ENCODE measurements at regions not wholly inside any gene's neighbourhood (a gene's known extent, or its start where the extent isn't known, plus 50 kb on each side); places are given as distances from the start of the nearest gene placed in this dataset.

GRCh38 chr3:5428607-5429516 is 241.4 kb downstream of the EDEM1 start:
- DNase-seq (ENCODE audit: low read depth, low spot score), result no peak

GRCh38 chr3:5429517-5429890 is 242.0 kb downstream of the EDEM1 start:
- no peak for DNase-seq (ENCODE audit: low read depth, low spot score)

DNA sequence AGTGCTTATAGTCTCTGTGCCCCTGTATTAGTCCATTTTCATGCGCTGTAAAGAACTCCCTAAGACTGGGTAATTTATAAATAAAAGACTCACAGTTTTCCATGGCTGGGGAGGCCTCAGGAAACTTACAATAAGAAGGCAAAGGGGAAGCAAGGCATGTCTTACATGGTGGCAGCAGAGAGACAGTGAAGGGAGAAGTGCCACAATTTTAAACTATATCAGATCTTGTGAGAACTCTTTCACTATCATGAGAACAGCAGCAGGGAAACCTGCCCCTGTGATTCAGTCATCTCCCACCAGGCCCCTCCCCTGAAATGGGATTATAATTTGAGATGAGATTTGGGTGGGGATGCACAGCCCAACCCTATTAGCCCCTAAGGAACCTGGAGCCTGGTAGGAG is 243.2 kb downstream of the EDEM1 start:
- no peak for DNase-seq (ENCODE audit: low read depth, low spot score)

GRCh38 chr3:5431146-5431545 is 243.6 kb downstream of the EDEM1 start:
- no peak for DNase-seq (ENCODE audit: low read depth, low spot score)

DNA sequence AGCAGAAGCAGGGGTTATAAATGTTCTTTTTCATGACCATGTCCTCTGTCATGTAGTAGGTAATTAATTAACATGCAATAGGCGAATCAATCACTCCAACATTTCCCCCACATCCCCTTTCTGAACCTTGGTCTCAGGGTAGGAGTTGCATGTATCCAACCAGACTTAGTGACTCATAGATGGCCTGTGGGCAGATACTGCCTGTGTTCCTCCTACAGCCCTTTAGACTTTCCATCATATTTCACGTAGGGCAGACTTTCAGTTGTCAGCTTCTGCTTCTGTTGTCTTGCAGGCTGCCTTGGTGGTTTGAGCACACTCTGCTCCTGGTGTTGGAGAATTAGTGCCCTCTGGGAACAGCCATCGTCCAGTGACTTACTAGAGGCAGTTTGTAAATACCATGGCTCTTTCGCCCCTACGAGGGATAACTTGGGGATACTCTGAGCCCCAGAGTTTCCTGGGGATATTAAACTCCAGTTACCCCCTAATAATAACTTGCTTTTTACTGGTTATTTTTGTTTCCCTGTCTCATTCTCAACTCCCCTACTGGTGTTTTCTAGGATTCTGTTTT is 244.4 kb downstream of the EDEM1 start:
- DNase-seq (ENCODE audit: low read depth, low spot score), result no peak

GRCh38 chr3:5437296-5437782 is 249.8 kb downstream of the EDEM1 start:
- no peak for DNase-seq (ENCODE audit: low read depth, low spot score)

- no peak for DNase-seq (ENCODE audit: low read depth, low spot score)
Observed at GRCh38 chr3:5437783-5438323, 250.3 kb downstream of the EDEM1 start.

GRCh38 chr3:5441401-5441800 is 253.9 kb downstream of the EDEM1 start:
- no peak for DNase-seq (ENCODE audit: low read depth, low spot score)

DNA sequence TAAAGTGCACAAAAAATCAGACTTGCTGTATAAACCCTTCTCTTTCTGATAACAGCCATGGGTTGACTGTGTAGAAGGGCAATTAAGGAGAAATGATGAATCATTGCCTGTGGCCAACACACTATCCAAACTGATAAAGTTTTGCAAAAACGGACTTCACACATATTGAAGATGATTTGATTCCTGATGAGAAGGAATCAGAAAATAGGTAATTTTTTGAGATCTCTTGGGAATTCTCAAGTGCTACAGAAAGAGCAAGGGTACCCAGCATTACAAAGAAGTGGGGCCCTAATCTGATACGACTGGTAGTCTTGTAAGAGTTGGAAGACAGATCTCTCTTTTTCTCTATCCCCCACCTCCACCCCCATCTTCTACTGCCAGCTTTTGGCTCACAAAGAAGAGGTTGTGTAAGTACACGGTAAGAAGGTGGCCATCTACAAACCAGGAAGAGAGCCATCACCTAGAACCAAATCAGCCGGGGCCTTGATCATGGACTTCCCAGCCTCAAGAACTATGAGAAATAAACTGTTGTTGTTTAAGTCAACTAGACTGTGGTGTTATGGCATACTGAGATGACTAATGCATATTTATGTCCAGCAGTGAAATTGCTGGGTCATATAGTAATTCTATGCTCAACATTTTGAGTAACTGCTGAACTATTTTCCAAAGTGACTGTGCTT is 254.7 kb downstream of the EDEM1 start:
- DNase-seq (ENCODE audit: low read depth, low spot score), result no peak

DNA sequence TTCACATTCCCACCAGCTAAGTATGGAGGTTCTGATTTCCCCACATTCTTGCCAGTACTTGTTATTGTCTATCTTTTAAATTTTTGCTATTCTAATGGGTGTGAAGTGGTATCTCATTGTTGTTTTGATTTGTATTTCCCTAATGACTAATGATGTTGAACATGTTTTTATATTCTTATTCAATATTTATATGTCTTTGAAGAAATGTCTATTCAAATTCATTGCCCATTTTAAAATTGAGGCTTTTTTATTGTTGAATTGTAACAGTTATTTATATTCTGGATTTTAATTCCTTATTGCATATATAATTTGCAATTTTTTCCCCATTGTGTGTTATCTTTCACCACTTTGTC is 255.3 kb downstream of the EDEM1 start:
- DNase-seq (ENCODE audit: low read depth, low spot score), result no peak

DNA sequence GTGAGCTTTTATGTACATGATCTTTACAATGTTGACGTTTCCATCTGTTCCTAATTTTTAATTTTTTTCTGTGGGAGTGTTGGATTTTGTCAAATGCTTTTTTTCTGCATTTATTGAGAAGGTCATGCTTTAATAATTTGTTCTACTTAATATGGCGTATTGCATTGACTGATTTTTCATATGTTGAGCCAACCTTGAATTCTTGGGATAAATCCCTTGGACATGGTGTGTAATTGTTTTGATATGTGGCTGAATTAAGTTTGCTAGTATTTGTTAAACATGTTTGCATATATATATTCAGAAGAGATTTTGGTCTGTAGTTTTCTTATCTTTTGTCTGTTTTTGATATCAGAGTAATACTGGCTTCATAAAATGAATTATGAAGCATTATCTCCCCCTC is 256.7 kb downstream of the EDEM1 start:
- no peak for DNase-seq (ENCODE audit: low read depth, low spot score)

DNA sequence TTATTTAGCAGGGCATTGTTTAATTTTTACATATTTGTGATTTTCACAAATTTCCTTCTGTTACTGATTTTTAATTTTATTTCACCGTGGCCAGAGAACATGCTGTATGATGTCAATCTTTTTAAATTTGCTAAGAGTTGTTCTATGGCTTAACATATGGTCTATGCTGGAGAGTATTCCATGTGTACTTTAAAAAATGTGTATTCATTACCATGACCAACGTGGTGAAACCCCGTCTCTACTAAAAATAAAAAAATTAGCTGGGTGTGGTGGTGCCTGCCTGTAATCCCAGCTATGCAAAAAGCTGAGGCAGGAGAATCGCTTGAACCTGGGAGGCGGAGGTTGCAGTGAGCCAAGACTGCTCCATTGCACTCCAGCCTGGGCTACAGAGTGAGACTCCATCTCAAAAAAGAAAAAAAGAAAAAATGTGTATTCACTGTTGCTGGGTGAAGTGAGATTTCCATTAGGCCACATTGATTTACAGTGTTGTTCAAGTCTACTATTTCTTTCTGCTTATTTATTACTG is 258.2 kb downstream of the EDEM1 start:
- DNase-seq (ENCODE audit: low read depth, low spot score), result no peak

DNA sequence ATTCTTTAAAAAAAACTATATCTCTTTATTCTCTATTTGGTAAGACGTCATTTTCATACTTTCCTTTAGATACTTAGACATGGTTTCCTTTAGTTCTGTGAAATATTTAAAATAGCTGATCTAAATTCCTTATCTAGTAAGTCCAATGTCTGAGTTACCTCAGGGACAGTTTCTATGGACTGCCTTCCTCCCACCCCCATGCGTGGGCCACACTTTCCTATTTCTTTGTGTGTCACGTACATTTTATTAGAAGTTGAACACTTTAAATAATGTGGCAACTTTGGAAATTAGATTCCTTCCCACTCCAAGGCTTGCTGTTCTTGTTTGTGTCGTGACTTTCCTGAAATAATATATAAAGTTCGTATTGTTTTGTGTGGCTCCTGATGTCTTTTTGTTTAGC is 260.7 kb downstream of the EDEM1 start:
- DNase-seq (ENCODE audit: low read depth, low spot score), result no peak

- DNase-seq (ENCODE audit: low read depth, low spot score), result no peak
Observed at GRCh38 chr3:5448816-5449215, 261.3 kb downstream of the EDEM1 start.

DNA sequence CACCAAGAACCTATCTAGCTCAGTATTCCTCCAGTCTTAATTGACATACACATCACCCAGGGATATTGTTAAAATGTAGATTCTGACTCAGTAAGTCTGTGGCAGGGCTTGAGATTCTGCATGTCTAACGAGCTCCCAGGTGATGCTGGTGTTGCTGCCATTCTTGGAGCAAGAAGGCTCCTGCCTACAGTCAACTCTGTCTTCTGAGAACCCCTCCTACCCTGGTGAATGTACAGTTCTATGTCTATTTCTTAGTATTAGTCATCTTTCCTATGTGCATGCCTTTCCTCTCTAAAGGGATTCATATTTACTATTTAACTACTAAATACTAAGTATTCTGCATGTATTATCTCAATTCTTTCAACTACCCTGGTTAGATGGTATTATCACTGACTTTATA is 268.7 kb downstream of the EDEM1 start:
- DNase-seq (ENCODE audit: low read depth, low spot score), result no peak

GRCh38 chr3:5458526-5458925 is 271.0 kb downstream of the EDEM1 start:
- DNase-seq (ENCODE audit: low read depth, low spot score), result no peak

- DNase-seq (ENCODE audit: low read depth, low spot score), result no peak
Observed at GRCh38 chr3:5462086-5462485, 274.6 kb downstream of the EDEM1 start.

GRCh38 chr3:5463991-5464390 is 276.5 kb downstream of the EDEM1 start:
- no peak for DNase-seq (ENCODE audit: low read depth, low spot score)

- DNase-seq (ENCODE audit: low read depth, low spot score), result no peak
Observed at GRCh38 chr3:5464649-5465048, 277.1 kb downstream of the EDEM1 start.

DNA sequence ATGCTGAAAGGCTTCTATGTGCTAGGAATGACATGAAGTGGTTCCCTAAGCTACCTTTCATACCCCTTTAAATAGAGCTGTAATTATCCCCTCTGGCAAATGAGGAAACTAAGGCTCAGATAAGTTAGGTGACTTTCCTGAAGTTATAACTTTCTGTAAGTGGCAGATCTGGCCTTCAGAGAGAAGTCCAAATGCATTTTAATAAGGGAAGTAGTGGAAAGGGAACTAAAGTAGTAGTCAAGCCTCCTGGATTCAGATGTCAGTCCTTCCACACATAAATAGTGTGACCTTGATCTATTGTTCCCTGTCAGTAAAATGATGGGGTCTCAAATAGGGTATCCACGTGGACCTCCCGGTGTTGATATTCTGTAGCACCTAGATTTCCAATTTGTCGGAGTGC is 277.7 kb downstream of the EDEM1 start:
- DNase-seq (ENCODE audit: low read depth, low spot score), result no peak

- DNase-seq (ENCODE audit: low read depth, low spot score), result no peak
Observed at GRCh38 chr3:5466065-5466464, 278.6 kb downstream of the EDEM1 start.

DNA sequence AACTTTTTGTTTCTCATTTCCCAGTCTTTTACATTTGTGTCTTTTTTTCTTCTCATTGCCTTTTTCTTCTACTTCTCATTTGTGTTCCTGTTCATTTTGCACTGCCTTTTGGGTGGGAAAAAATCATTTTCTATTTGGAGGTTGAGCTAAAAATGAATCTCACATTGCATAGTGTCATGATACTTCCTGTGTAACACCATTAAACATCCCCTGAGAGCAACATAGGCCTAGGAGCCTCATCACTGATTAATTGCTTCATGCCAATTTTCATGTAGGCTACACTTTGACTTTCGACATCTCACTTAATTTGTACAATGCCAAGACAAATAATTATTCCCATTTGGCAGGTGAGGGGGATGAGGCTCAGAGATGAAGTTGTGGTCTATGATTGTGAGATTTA is 279.2 kb downstream of the EDEM1 start:
- DNase-seq (ENCODE audit: low read depth, low spot score), result no peak

Measured in iPS DF 19.7 (cell line).